ENCODE measurements at regions not wholly inside any gene's neighbourhood (a gene's known extent, or its start where the extent isn't known, plus 50 kb on each side); places are given as distances from the start of the nearest gene placed in this dataset.

DNA sequence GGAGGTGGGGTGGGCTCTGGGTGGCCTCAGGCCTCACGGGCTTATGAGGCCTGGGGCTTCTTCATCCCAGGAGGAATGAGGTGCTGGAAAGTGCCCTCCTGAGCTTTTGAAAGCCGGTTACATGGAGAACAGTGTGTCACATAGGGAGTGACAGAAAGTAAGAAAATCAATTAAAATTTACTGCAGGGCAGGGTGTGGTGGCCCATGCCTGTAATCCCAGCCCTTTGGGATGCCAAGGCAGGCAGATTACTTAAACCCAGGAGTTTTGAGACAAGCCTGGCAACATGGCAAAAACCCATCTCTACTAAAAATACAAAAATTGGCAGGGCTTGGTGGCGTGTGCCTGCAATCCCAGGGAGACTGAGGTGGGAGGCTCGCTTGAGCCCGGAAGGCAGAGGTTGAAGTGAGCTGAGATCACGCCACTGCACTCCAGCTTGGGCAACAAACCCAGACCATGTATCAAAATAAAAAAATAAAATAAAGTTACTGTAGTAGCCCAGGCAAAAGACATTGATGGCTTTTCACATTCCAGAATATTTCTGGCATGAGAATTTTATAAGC lies 125.8 kb upstream of the DAPK1 start:
- TF ChIP-seq, protein P1, sequence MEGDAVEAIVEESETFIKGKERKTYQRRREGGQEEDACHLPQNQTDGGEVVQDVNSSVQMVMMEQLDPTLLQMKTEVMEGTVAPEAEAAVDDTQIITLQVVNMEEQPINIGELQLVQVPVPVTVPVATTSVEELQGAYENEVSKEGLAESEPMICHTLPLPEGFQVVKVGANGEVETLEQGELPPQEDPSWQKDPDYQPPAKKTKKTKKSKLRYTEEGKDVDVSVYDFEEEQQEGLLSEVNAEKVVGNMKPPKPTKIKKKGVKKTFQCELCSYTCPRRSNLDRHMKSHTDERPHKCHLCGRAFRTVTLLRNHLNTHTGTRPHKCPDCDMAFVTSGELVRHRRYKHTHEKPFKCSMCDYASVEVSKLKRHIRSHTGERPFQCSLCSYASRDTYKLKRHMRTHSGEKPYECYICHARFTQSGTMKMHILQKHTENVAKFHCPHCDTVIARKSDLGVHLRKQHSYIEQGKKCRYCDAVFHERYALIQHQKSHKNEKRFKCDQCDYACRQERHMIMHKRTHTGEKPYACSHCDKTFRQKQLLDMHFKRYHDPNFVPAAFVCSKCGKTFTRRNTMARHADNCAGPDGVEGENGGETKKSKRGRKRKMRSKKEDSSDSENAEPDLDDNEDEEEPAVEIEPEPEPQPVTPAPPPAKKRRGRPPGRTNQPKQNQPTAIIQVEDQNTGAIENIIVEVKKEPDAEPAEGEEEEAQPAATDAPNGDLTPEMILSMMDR (IDR thresholded peaks at IDR 0.05): no peak
- TF ChIP-seq POLR2A (IDR thresholded peaks at IDR 0.05): no peak
